ENCODE measurements at regions not wholly inside any gene's neighbourhood (a gene's known extent, or its start where the extent isn't known, plus 50 kb on each side); places are given as distances from the start of the nearest gene placed in this dataset.

DNA sequence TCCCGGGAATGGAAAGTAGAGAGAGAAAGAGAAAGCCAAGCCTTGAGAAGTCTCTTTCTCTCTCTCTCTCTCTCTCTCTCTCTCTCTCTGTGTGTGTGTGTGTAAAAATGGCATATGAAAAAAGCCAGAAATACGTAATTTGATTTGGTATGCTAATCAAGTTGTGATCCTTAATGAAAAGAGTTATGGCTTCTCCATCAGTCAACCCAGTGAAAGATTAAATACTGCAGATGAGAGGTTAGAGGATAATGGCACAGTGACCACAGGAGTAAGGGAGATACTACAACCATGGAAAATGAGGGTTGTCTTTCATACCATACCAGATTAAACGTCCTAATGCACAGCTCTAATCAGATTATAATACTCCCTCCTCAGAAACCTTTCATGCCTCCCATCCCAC, 193.5 kb upstream of the SOX2 start:
- no peak overlapping the region for H3K4me3 ChIP-seq (ENCODE audit: low read depth, low read length)
- TF ChIP-seq, protein P1, sequence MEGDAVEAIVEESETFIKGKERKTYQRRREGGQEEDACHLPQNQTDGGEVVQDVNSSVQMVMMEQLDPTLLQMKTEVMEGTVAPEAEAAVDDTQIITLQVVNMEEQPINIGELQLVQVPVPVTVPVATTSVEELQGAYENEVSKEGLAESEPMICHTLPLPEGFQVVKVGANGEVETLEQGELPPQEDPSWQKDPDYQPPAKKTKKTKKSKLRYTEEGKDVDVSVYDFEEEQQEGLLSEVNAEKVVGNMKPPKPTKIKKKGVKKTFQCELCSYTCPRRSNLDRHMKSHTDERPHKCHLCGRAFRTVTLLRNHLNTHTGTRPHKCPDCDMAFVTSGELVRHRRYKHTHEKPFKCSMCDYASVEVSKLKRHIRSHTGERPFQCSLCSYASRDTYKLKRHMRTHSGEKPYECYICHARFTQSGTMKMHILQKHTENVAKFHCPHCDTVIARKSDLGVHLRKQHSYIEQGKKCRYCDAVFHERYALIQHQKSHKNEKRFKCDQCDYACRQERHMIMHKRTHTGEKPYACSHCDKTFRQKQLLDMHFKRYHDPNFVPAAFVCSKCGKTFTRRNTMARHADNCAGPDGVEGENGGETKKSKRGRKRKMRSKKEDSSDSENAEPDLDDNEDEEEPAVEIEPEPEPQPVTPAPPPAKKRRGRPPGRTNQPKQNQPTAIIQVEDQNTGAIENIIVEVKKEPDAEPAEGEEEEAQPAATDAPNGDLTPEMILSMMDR (IDR thresholded peaks at IDR 0.05; ENCODE audit: insufficient read depth, low read depth, low read length), result no peak
- no peak for DNase-seq (ENCODE audit: low read depth)

DNA sequence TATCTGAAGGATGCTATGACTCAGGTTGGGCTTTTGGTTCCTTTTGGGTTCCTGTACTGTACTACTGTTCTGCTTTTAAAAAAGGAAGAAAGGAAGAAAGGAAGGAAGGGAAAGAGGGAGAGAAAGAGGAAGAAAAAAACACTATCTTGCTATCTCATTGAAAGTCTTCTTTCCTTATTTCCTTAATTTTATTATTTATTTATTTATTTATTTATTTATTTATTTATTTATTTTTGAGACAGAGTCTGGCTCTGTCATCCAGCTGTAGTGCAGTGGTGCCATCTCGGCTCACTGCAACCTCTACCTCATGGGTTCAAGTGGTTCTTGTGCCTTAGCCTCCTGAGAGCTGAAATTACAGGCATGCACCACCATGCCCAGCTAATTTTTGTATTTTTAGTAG, 198.9 kb upstream of the SOX2 start:
- TF ChIP-seq, protein P1 (IDR thresholded peaks at IDR 0.05; ENCODE audit: insufficient read depth, low read depth, low read length), result no peak
- no peak for DNase-seq (ENCODE audit: low read depth)
- H3K4me3 ChIP-seq (ENCODE audit: low read depth, low read length), result no peak overlapping the region

DNA sequence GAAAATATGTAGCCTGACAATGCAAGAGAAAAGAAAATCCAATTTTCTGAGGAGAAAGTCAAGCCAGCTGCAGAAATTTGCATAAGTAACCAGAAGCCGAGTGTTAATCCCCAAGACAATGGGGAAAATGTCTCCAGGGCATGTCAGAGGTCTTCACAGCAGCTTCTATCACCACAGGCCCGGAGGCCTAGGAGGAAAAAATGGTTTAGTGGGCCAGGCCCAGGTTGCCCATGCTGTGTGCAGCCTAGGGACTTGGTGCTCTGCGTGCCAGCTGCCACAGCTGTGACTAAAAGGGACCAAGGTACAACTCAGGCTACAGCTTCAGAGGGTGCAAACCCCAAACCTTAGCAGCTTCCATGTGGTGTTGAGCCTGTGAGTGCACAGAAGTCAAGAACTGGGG, 201.2 kb upstream of the SOX2 start:
- TF ChIP-seq, protein P1 (IDR thresholded peaks at IDR 0.05; ENCODE audit: insufficient read depth, low read depth, low read length), result no peak
- DNase-seq (ENCODE audit: low read depth), result no peak
- H3K4me3 ChIP-seq (ENCODE audit: low read depth, low read length), result no peak overlapping the region

DNA sequence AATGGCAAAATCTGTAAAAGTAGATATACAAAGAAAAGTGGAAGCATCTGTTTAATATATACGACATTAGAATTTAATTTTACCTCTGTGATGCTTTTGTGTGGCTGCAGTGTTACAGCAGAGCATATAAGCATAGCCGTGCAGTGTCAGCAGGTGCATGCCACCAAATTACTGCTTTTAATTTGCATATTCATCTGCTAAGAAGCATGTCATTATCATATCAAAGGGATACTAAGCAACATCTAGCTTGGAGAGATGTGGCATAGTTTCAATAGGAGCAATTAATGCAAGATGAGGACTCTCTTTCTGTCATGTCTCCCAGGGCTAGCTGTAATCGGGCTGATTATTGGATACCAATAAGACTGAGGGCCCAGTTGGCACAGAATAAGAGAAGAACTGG, 214.4 kb upstream of the SOX2 start:
- TF ChIP-seq, protein P1 (IDR thresholded peaks at IDR 0.05; ENCODE audit: insufficient read depth, low read depth, low read length), result no peak
- no peak for DNase-seq (ENCODE audit: low read depth)
- H3K4me3 ChIP-seq (ENCODE audit: low read depth, low read length), result no peak overlapping the region

DNA sequence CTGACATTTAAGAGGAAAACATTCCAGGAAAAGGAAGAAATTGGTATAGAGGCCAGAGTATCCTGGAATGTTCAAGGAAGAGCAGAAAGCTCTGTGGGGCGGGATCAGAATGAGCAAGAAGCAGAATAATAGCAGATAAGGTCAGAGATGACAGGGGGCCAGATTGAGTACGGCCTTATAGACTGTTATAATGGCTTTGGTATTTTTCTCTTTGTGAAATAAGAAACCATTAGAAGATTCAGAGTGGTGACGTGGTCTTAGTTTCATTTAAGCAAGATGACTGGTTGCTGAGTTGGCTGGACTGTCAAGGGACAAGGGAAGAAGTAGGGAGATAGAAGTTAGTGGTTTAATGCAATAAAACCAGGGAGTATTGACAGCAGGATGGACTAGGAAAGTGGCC, 218.3 kb upstream of the SOX2 start:
- no peak for DNase-seq (ENCODE audit: low read depth)
- TF ChIP-seq, protein P1 (IDR thresholded peaks at IDR 0.05; ENCODE audit: insufficient read depth, low read depth, low read length), result no peak
- no peak overlapping the region for H3K4me3 ChIP-seq (ENCODE audit: low read depth, low read length)

DNA sequence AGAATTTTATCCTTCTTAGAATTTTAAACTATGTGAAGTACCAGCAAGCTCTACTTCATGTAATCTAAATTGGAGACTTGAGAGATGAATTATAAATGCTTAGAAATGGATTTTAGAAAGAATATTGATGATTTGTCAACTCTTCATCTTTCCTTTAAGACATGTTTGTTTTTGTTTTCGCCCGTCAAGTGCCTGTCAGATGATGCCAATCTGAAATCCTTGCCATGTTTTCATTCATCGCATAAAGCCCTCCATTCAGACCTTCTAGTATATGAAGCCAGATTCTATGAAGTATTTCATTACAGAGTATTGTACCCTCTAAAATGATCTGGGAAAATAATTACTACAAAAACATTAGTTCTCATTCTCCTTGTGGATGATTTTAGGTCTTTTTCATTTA, 223.2 kb upstream of the SOX2 start:
- TF ChIP-seq, protein P1 (IDR thresholded peaks at IDR 0.05; ENCODE audit: insufficient read depth, low read depth, low read length), result no peak
- DNase-seq (ENCODE audit: low read depth), result no peak
- H3K4me3 ChIP-seq (ENCODE audit: low read depth, low read length), result no peak overlapping the region

DNA sequence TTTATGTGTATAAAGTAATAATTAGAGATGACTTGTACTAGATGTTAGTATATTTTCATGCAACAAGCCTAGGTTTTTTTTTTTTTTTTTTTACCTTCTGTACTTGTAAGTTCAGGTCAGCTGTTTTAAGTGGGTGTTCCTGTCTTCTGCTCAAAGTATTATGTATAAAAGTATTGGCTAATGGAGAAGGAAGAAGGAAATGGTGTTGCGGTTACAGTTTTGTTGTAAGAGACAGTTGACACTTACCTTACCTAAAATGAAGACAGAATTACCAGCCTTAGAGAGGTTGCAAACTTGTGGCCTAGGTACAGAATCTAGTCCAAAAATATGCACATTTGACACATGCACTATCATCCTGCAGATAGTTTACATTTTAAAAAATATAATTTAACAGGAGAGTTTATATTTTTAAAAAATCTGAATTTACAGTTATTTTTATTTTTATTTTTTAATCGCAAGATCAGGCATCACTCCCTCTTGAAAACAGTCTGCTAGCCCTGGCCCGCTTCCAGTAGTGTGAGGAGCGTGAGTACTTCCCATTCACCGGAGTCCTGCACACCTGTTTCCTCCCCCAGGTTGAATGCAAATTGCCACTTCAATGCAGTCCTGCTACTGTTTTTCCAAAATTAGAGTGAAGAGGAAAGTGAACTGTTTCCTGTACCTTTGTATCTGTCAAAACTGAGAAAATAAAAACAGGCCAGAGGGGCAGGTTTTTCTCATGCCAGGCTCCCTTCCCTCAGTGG, 224.3 kb upstream of the SOX2 start:
- DNase-seq (ENCODE audit: low read depth), result no peak
- TF ChIP-seq, protein P1 (IDR thresholded peaks at IDR 0.05; ENCODE audit: insufficient read depth, low read depth, low read length), result no peak
- H3K4me3 ChIP-seq (ENCODE audit: low read depth, low read length), result no peak overlapping the region
